ENCODE measurements at regions not wholly inside any gene's neighbourhood (a gene's known extent, or its start where the extent isn't known, plus 50 kb on each side); places are given as distances from the start of the nearest gene placed in this dataset.

DNA sequence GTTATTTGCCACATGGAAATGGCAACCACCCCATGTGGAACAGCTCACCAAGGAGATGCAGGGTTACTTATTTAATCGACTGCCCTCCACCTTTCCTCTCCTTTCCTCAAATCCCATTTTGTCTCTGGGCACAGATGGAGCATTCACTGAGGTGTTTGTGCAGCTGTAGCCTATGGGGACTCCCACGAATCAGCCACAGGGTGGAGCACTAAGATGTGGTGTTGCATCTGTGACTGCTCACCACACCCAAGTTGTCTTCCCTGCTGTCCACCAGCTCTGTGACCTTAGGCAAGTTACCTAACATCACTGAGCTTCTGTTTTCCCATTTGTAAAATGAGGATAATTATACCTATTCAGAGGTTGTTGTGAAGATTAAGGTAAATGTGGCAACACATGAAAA, 252.4 kb upstream of the CPEB2 start:
- no peak for DNase-seq

GRCh38 chr4:14752341-14753046, 249.8 kb upstream of the CPEB2 start:
- DNase-seq: no peak

GRCh38 chr4:14767142-14767541, 235.1 kb upstream of the CPEB2 start:
- no peak for DNase-seq

GRCh38 chr4:14768449-14768848, 233.8 kb upstream of the CPEB2 start:
- no peak for DNase-seq

DNA sequence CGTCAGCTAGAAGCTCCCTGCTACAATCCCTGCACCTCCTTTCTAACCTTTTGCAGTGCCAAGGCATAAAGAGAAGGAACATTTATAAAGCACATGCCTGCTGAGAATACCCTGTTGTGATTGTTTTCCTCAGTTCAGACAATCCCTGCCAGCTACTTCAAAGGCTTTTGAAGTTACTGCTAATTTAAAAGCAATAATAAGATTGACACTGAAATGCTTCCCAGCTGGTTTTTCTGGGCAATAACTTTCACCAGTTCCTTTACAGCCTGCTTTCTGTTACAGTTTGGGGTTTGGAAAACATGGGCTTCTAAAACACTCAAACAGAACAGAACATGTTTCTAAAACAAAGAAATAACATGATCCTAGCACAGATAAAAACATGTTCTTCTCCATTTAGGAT, 232.3 kb upstream of the CPEB2 start:
- no peak for DNase-seq

- no peak for DNase-seq
These were observed 231.2 kb upstream of the CPEB2 start for GRCh38 chr4:14771094-14771493.

- no peak for DNase-seq
These were observed 230.6 kb upstream of the CPEB2 start for GRCh38 chr4:14771504-14772175.

DNA sequence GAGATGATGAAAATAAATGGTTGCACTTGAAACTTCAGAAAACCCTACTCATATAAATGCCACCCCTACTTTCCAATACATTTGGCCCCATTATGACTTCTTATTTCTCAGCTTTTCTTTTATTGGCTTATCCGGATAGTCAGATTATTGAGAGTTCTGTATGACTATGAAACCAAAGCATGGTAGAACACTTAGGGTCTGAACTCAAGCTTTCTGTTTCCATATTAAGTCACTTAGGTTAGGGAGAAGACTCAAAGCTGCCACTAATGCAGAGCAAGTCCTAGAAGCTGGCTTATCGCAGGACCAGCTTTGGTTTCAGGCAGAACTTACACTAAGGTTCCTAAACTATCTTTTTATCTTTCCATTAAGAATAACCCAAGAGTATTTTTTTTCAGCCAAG, 229.9 kb upstream of the CPEB2 start:
- DNase-seq: no peak

DNA sequence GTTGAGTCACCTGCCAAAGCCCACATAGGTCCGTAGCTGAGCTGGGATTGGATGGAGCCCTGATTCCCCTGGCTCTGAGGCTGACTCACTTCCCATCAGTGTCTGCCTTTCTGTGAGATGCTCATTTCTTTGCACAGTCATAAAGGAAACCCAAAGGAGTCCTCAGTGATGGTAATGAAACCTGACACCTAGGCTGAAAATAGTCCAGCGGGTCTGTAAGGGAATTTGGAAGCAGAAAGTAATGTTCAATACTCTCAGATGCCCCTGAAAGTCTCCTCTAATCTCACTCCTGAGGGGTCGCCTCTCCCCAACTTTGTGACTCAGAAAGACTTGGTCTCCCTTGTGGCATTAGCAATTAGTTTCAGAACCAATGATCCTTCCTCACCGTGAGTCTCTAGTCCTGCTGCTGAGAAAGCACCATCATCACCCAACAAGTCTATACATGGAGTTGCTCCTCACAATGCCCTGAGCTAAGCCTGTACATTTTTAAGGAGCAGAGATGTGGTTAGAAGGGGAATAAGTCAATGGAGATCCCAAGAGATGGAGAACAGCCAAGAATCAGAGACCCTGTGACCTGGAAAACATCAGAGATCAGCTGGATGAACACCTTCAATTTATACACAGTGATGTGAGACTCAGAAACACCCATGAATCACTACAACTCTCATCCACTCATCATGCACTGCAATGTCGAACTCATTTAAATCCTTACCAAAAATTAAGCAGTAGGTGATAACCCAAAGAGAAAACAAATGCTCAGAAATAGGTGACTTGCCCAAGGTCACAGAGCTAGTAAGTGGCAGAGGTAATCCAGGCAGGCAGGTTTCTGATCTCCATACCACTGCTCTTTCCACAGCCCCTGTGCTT, 219.0 kb upstream of the CPEB2 start:
- DNase-seq: no peak

- DNase-seq: no peak
These were observed 215.1 kb upstream of the CPEB2 start for GRCh38 chr4:14787221-14787620.

- no peak for DNase-seq
These were observed 214.4 kb upstream of the CPEB2 start for GRCh38 chr4:14787894-14788293.

DNA sequence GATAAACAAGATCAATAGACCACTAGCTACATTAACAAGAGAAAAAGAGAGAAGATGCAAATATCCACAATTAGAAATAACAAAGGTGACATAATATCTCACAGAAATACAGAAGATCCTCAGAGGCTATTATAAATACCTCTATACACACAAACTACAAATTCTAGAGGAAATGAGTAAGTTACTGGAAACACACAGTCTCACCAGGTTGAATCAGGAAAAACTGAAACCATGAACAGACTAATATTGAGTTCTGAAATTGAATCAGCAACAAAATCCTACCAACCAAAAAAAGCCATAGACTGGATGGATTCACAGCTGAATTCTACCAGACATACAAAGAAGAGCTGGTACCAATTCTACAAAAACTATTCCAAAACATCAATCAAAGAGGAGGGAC, 211.8 kb upstream of the CPEB2 start:
- no peak for DNase-seq

- DNase-seq: no peak
These were observed 209.5 kb upstream of the CPEB2 start for GRCh38 chr4:14792702-14793227.

DNA sequence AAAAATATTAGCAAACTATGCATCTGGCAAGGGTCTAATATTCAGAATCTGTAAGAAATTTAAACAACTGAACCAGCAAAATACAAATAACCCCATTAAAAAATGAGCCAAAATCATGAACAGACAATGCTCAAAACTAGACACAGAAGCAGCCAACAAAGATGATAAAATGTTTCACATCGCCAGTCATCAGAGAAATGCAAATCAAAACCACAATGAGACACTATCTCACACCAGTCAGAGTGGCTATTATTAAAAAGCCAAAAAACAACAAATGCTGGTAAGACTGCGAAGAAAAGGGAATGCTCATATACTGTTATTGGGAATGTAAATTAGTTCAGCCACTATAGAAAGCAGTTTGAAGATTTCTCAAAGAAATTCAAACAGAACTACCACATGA, 201.3 kb upstream of the CPEB2 start:
- no peak for DNase-seq

DNA sequence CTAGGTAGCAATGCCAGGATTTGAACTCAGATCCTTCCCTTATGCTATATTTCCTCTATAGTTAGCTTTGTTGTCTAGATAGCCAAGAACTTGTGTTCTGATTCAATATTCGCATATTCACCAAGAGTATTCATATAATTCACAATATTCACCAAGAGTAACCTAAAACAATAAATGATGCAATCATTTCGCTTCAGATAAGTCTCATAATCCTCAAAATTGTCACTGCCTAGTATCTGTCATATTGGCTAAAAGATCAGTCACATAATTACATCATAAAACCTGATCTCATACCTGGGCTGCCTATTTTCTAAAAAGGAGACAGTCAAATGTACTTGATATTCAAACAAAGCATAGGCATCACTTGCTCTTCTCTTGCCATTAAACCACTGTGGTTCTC, 199.7 kb upstream of the CPEB2 start:
- DNase-seq: no peak

GRCh38 chr4:14807856-14808255, 194.4 kb upstream of the CPEB2 start:
- DNase-seq: no peak

- no peak for DNase-seq
These were observed 193.1 kb upstream of the CPEB2 start for GRCh38 chr4:14809203-14809602.

- DNase-seq: no peak
These were observed 192.2 kb upstream of the CPEB2 start for GRCh38 chr4:14810121-14810520.

GRCh38 chr4:14810568-14810967, 191.7 kb upstream of the CPEB2 start:
- no peak for DNase-seq

DNA sequence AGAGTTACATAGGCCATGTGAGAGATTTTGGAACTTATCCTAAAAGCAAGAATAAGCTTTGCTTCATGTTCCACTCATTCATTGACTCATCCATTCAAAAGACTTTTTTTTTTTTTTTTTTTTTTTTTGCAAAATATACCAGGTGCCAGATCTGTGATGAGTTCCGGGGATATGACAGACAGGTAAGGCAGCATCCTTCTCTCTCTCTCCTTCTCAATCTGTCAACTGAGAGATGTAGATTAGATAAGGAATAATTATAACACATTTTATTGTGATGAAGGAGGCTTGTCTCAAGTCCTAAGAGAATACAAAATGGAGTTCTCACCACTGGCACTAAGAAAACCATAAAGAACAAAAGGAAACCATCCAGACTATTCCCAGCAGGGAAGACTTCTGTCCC, 190.2 kb upstream of the CPEB2 start:
- DNase-seq: no peak

DNA sequence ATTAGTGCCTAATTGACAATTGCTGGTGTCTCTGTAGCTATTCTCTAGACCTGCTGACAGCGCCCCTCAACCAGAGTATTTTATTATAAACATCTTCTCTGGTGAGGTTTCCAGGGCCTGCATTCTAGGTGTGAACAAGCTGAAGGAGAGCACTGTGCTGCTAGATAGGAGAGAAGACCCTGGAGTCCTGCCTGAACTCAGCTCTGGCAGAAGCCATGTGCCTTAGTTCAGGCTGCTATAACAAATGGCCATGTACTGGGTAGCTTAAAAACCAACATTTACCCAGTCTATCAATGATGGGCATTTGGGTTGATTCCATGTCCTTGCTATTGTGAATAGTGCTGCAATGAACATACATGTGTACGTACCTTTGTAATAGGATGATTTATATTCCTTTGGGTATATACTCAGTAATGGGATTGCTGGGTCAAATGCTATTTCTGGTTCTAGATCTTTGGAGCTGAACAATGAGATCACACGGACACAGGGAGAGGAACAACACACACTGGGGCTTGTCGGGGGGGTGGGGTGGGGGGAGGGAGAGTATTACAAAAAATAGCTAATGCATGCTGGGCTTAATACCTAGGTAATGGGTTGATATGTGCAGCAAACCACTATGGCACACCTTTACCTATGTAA, 185.5 kb upstream of the CPEB2 start:
- no peak for DNase-seq

GRCh38 chr4:14824189-14824588, 178.1 kb upstream of the CPEB2 start:
- DNase-seq: no peak

- no peak for DNase-seq
These were observed 175.2 kb upstream of the CPEB2 start for GRCh38 chr4:14827111-14827510.

All from NCI-H1436 treated with DMSO at 0.1 percent for 48 hours (cell line).